ENCODE measurements at regions not wholly inside any gene's neighbourhood (a gene's known extent, or its start where the extent isn't known, plus 50 kb on each side); places are given as distances from the start of the nearest gene placed in this dataset.
A peak's percentile ranks its signal among the peaks of the same experiment; 100 is the strongest.

- intact Hi-C loops (cut with DNase I) = no loop called here
Measured at GRCh38 chr6:45772886-45773495, 242.7 kb downstream of the CLIC5 start.

GRCh38 chr6:45772051-45772450, 243.6 kb downstream of the CLIC5 start:
- no peak for DNase-seq (ENCODE audit: extremely low spot score in 2 of 2)
- no peaks in the 10 kb centered on the region for H3K36me3 ChIP-seq
- no peak for TF ChIP-seq POLR2A (IDR thresholded peaks at IDR 0.05)
- no peak for TF ChIP-seq CTCF (IDR thresholded peaks at IDR 0.05)
- no peak for TF ChIP-seq POLR2AphosphoS5 (IDR thresholded peaks at IDR 0.05; ENCODE audit: insufficient read depth in 1 of 2, low read depth in 1 of 2)
- no peaks in the 10 kb centered on the region for H3K9me3 ChIP-seq
- intact Hi-C loops (cut with DNase I) = no loop called here
- H3K4me1 ChIP-seq = no peaks in the 10 kb centered on the region
- H3K4me3 ChIP-seq = no peak overlapping the region
- H3K27me3 ChIP-seq = no peaks in the 10 kb centered on the region
- H3K27ac ChIP-seq = no peak overlapping the region

More at GRCh38 chr6:45772886-45773495, 242.7 kb downstream of the CLIC5 start:
- Histone ChIP-seq H3K27me3 (no peaks in the 10 kb centered on the region), H3K27ac (no peak overlapping the region), H3K36me3 (no peaks in the 10 kb centered on the region), H3K4me3 (no peak overlapping the region), H3K4me1 (no peaks in the 10 kb centered on the region), H3K9me3 (no peaks in the 10 kb centered on the region)
- DNase-seq (ENCODE audit: extremely low spot score in 2 of 2) = no peak
- TF ChIP-seq CTCF (IDR thresholded peaks at IDR 0.05) (no peak), POLR2AphosphoS5 (IDR thresholded peaks at IDR 0.05; ENCODE audit: insufficient read depth in 1 of 2, low read depth in 1 of 2) (no peak), POLR2A (IDR thresholded peaks at IDR 0.05) (no peak)

GRCh38 chr6:45763281-45763680, 252.4 kb downstream of the CLIC5 start:
- no peaks in the 10 kb centered on the region for H3K36me3 ChIP-seq
- intact Hi-C loops (cut with DNase I) = no loop called here
- no peaks in the 10 kb centered on the region for H3K27me3 ChIP-seq
- no peak overlapping the region for H3K27ac ChIP-seq
- H3K9me3 ChIP-seq = no peaks in the 10 kb centered on the region
- TF ChIP-seq CTCF (IDR thresholded peaks at IDR 0.05) = no peak
- TF ChIP-seq POLR2A (IDR thresholded peaks at IDR 0.05) = no peak
- no peak for TF ChIP-seq POLR2AphosphoS5 (IDR thresholded peaks at IDR 0.05; ENCODE audit: insufficient read depth in 1 of 2, low read depth in 1 of 2)
- DNase-seq (ENCODE audit: extremely low spot score in 2 of 2) = no peak
- H3K4me3 ChIP-seq = no peak overlapping the region
- H3K4me1 ChIP-seq = no peaks in the 10 kb centered on the region

- Histone ChIP-seq H3K27ac (peak overlapping the region; percentile 8), H3K4me3 (no peak overlapping the region), H3K36me3 (no peaks in the 10 kb centered on the region), H3K9me3 (no peaks in the 10 kb centered on the region), H3K27me3 (no peaks in the 10 kb centered on the region), H3K4me1 (no peaks in the 10 kb centered on the region)
- intact Hi-C loops (cut with DNase I) = no loop called here
- DNase-seq (ENCODE audit: extremely low spot score in 2 of 2) = no peak
- TF ChIP-seq CTCF (IDR thresholded peaks at IDR 0.05) (no peak), POLR2A (IDR thresholded peaks at IDR 0.05) (no peak), POLR2AphosphoS5 (IDR thresholded peaks at IDR 0.05; ENCODE audit: insufficient read depth in 1 of 2, low read depth in 1 of 2) (no peak)
Measured at GRCh38 chr6:45759472-45759810, 256.2 kb downstream of the CLIC5 start.

GRCh38 chr6:45758787-45759471, 256.7 kb downstream of the CLIC5 start:
- DNase-seq (ENCODE audit: extremely low spot score in 2 of 2) = no peak
- intact Hi-C loops (cut with DNase I) = no loop called here
- peak overlapping the region; percentile 8 for H3K27ac ChIP-seq
- no peaks in the 10 kb centered on the region for H3K36me3 ChIP-seq
- H3K9me3 ChIP-seq = no peaks in the 10 kb centered on the region
- no peaks in the 10 kb centered on the region for H3K4me1 ChIP-seq
- TF ChIP-seq POLR2A (IDR thresholded peaks at IDR 0.05) (no peak), CTCF (IDR thresholded peaks at IDR 0.05) (no peak), POLR2AphosphoS5 (IDR thresholded peaks at IDR 0.05; ENCODE audit: insufficient read depth in 1 of 2, low read depth in 1 of 2) (no peak)
- H3K27me3 ChIP-seq = no peaks in the 10 kb centered on the region
- H3K4me3 ChIP-seq = no peak overlapping the region

All from vagina (tissue), 2 donors.